Glomerular visceral epithelial cell (primary cell): ENCODE measurements at regions not wholly inside any gene's neighbourhood (a gene's known extent, or its start where the extent isn't known, plus 50 kb on each side); places are given as distances from the start of the nearest gene placed in this dataset.
A peak's percentile ranks its signal among the peaks of the same experiment; 100 is the strongest.

Source experiments
- DNase-seq: peaks from one replicate; pipeline ENCODE4 v3.0.0-alpha.2; 2016; ENCODE audit errors: extremely low spot score

- no peak for DNase-seq
Observed at GRCh38 chr6:134117409-134117808, 65.0 kb upstream of the SLC2A12 start.

GRCh38 chr6:134115715-134116074 is 63.3 kb upstream of the SLC2A12 start:
- no peak for DNase-seq

GRCh38 chr6:134114918-134115714 is 62.7 kb upstream of the SLC2A12 start:
- DNase-seq, result no peak

- no peak for DNase-seq
Observed at GRCh38 chr6:134114489-134114888, 62.1 kb upstream of the SLC2A12 start.

GRCh38 chr6:134111726-134112125 is 59.3 kb upstream of the SLC2A12 start:
- DNase-seq, result no peak

- peak; percentile 58 for DNase-seq
Observed at GRCh38 chr6:134111062-134111677, 58.7 kb upstream of the SLC2A12 start.

GRCh38 chr6:134106702-134107101 is 54.3 kb upstream of the SLC2A12 start:
- DNase-seq, result no peak

- DNase-seq, result no peak
Observed at GRCh38 chr6:134105940-134106339, 53.5 kb upstream of the SLC2A12 start.

GRCh38 chr6:134103006-134103405 is 50.6 kb upstream of the SLC2A12 start:
- no peak for DNase-seq
